Activated naive CD8-positive, alpha-beta T cell treated with anti-CD3 and anti-CD28 coated beads, Interleukin-2, amount 50 U/mL, for 16 hours (primary cell): ENCODE measurements at regions not wholly inside any gene's neighbourhood (a gene's known extent, or its start where the extent isn't known, plus 50 kb on each side); places are given as distances from the start of the nearest gene placed in this dataset.
"Not testable (repeated sequence)": the region's sequence is repeated elsewhere in the genome, so short reads cannot be mapped to it uniquely, and the experiment has no call there.

Experiments
- DNase-seq: peaks from one replicate; pipeline ENCODE4 v3.0.0-alpha.2; 2020; ENCODE audit warnings: low read depth, low spot score

- no peak for DNase-seq
These were observed 444.5 kb downstream of the SH3GL2 start for GRCh38 chr9:18023332-18023731.

GRCh38 chr9:18032636-18033035 is 441.3 kb upstream of the ADAMTSL1 start:
- DNase-seq = no peak

- no peak for DNase-seq
These were observed 437.3 kb upstream of the ADAMTSL1 start for GRCh38 chr9:18036422-18037187.

GRCh38 chr9:18037981-18038380 is 436.0 kb upstream of the ADAMTSL1 start:
- no peak for DNase-seq

GRCh38 chr9:18040327-18040726 is 433.6 kb upstream of the ADAMTSL1 start:
- no peak for DNase-seq

- no peak for DNase-seq
These were observed 430.0 kb upstream of the ADAMTSL1 start for GRCh38 chr9:18043978-18044377.

- DNase-seq = no peak
These were observed 428.6 kb upstream of the ADAMTSL1 start for GRCh38 chr9:18045326-18045725.

- no peak for DNase-seq
These were observed 427.9 kb upstream of the ADAMTSL1 start for GRCh38 chr9:18046068-18046467.

- DNase-seq = no peak
These were observed 422.3 kb upstream of the ADAMTSL1 start for GRCh38 chr9:18051638-18052037.

- no peak for DNase-seq
These were observed 421.9 kb upstream of the ADAMTSL1 start for GRCh38 chr9:18052060-18052459.

- no peak for DNase-seq
These were observed 417.5 kb upstream of the ADAMTSL1 start for GRCh38 chr9:18056269-18056992.

GRCh38 chr9:18056993-18057369 is 417.0 kb upstream of the ADAMTSL1 start:
- no peak for DNase-seq

- DNase-seq = no peak
These were observed 415.1 kb upstream of the ADAMTSL1 start for GRCh38 chr9:18058564-18059442.

GRCh38 chr9:18059447-18059846 is 414.5 kb upstream of the ADAMTSL1 start:
- no peak for DNase-seq

- DNase-seq = no peak
These were observed 413.6 kb upstream of the ADAMTSL1 start for GRCh38 chr9:18060269-18060934.

- DNase-seq = no peak
These were observed 412.6 kb upstream of the ADAMTSL1 start for GRCh38 chr9:18061332-18061731.

- DNase-seq = no peak
These were observed 412.1 kb upstream of the ADAMTSL1 start for GRCh38 chr9:18061856-18062255.

- DNase-seq = no peak
These were observed 410.0 kb upstream of the ADAMTSL1 start for GRCh38 chr9:18063856-18064390.

GRCh38 chr9:18066608-18067007 is 407.3 kb upstream of the ADAMTSL1 start:
- DNase-seq = not testable (repeated sequence)

GRCh38 chr9:18067548-18068120 is 406.3 kb upstream of the ADAMTSL1 start:
- no peak for DNase-seq

- no peak for DNase-seq
These were observed 405.1 kb upstream of the ADAMTSL1 start for GRCh38 chr9:18068900-18069299.
